GM23338 (cell line): ENCODE measurements at regions not wholly inside any gene's neighbourhood (a gene's known extent, or its start where the extent isn't known, plus 50 kb on each side); places are given as distances from the start of the nearest gene placed in this dataset.

Experiments
- ATAC-seq: fragments of 200-7000 bp; cut with Tn5 transposase; 3 replicates; pipeline ENCODE4 v1.9.1; 2020
- DNase-seq: peaks from one replicate; pipeline ENCODE4 v3.0.0-alpha.2; 2015; ENCODE audit warnings: low spot score
- H2AFZ ChIP-seq: fragments of 200-600 bp; sonication (generic); 2 replicates; pipeline ENCODE4 v1.8.0; 2016; ENCODE audit warnings: antibody characterized with exemption, mild to moderate bottlenecking, moderate library complexity
- H3F3A ChIP-seq: fragments of 200-600 bp; sonication (generic); replicated peaks from 2 replicates; pipeline ENCODE4 v1.8.0; 2017; ENCODE audit warnings: antibody characterized with exemption, mixed run types, low read depth
- H3K27ac ChIP-seq: fragments of 200-600 bp; sonication (generic); 2 replicates; pipeline ENCODE4 v1.6.1; 2016; ENCODE audit warnings: low read depth
- H3K27me3 ChIP-seq: fragments of 200-600 bp; sonication (generic); 2 replicates; pipeline ENCODE4 v1.8.0; 2016; ENCODE audit warnings: mild to moderate bottlenecking, mixed run types, moderate library complexity; ENCODE audit not compliant: insufficient read depth
- H3K36me3 ChIP-seq: fragments of 200-600 bp; sonication (generic); 2 replicates; pipeline ENCODE4 v1.8.0; 2016; ENCODE audit warnings: mild to moderate bottlenecking; ENCODE audit not compliant: insufficient read depth
- H3K4me1 ChIP-seq: fragments of 200-600 bp; sonication (generic); 2 replicates; pipeline ENCODE4 v1.8.0; 2016; ENCODE audit warnings: mild to moderate bottlenecking, moderate library complexity; ENCODE audit not compliant: insufficient read depth
- H3K4me2 ChIP-seq: fragments of 200-600 bp; sonication (generic); 2 replicates; pipeline ENCODE4 v1.7.1; 2017; ENCODE audit warnings: mixed run types
- H3K4me3 ChIP-seq: fragments of 200-600 bp; sonication (generic); 2 replicates; pipeline ENCODE4 v1.6.1; 2016; ENCODE audit warnings: mixed run types
- H3K79me2 ChIP-seq: fragments of 200-600 bp; sonication (generic); replicated peaks from 2 replicates; pipeline ENCODE4 v1.8.0; 2017; ENCODE audit warnings: mild to moderate bottlenecking; ENCODE audit not compliant: insufficient read depth
- H3K9me2 ChIP-seq: fragments of 200-600 bp; sonication (generic); 2 replicates; pipeline ENCODE4 v1.8.0; 2017; ENCODE audit not compliant: insufficient read depth
- H4K20me1 ChIP-seq: fragments of 200-600 bp; sonication (generic); replicated peaks from 2 replicates; pipeline ENCODE4 v1.8.0; 2017; ENCODE audit warnings: mild to moderate bottlenecking; ENCODE audit not compliant: insufficient read depth
- H3K27ac Mint-ChIP-seq: 2 replicates; pipeline ENCODE4 v1.8.0; 2020; ENCODE audit warnings: inconsistent platforms, mild to moderate bottlenecking, moderate library complexity, mixed read lengths
- H3K27me3 Mint-ChIP-seq: 3 replicates; pipeline ENCODE4 v1.8.0; 2022; ENCODE audit warnings: low read depth, mild to moderate bottlenecking, moderate library complexity, mixed read lengths, inconsistent platforms; ENCODE audit not compliant: insufficient read depth, poor library complexity
- H3K36me3 Mint-ChIP-seq: 3 replicates; pipeline ENCODE4 v1.8.0; 2021; ENCODE audit warnings: low read depth, mild to moderate bottlenecking, inconsistent platforms, moderate library complexity, mixed read lengths
- H3K4me1 Mint-ChIP-seq: 3 replicates; pipeline ENCODE4 v1.8.0; 2020; ENCODE audit warnings: mild to moderate bottlenecking, inconsistent platforms, mixed read lengths
- H3K4me3 Mint-ChIP-seq: 3 replicates; pipeline ENCODE4 v1.8.0; 2021; ENCODE audit warnings: moderate library complexity, mild to moderate bottlenecking, inconsistent platforms, mixed read lengths
- H3K9me3 Mint-ChIP-seq: 3 replicates; pipeline ENCODE4 v1.8.0; 2020; ENCODE audit warnings: moderate library complexity, mild to moderate bottlenecking, inconsistent platforms, mixed read lengths
- CREB1 ChIP-seq: fragments of 250-450 bp; sonication (Bioruptor Pico); IDR thresholded peaks from 2 replicates; pipeline ENCODE4 v1.5.0; 2020; ENCODE audit warnings: low read depth, mild to moderate bottlenecking, moderate library complexity
- CTCF ChIP-seq, 2 experiments: fragments of 200-600 bp in 1 of 2; sonication (generic) in 1 of 2; conservative IDR thresholded peaks; 2 replicates each; pipeline versions ENCODE4 v1.5.1 to v1.6.1; 2016 to 2017; ENCODE audit warnings: antibody characterized with exemption in 2 of 2, low read depth in 2 of 2, mild to moderate bottlenecking in 2 of 2, moderate library complexity in 1 of 2
- ETS1 ChIP-seq: IDR thresholded peaks from 2 replicates; pipeline ENCODE4 v1.6.1; 2016; ENCODE audit warnings: antibody characterized with exemption
- EZH2 ChIP-seq: fragments of 200-600 bp; sonication (generic); IDR thresholded peaks from one replicate; pipeline ENCODE4 v1.8.0; 2017; ENCODE audit warnings: antibody characterized with exemption, mild to moderate bottlenecking, low read depth; ENCODE audit not compliant: unreplicated experiment
- EZH2phosphoT487 ChIP-seq: fragments of 200-600 bp; sonication (generic); IDR thresholded peaks from one replicate; pipeline ENCODE4 v1.8.1; 2018; ENCODE audit warnings: antibody characterized with exemption; ENCODE audit not compliant: unreplicated experiment
- JUNB ChIP-seq: IDR thresholded peaks from one replicate; pipeline ENCODE4 v1.6.1; 2016; ENCODE audit warnings: antibody characterized with exemption; ENCODE audit not compliant: unreplicated experiment
- NANOG ChIP-seq: IDR thresholded peaks from 2 replicates; pipeline ENCODE4 v1.6.1; 2016; ENCODE audit warnings: antibody characterized with exemption, borderline replicate concordance
- POLR2AphosphoS5 ChIP-seq: IDR thresholded peaks from 2 replicates; pipeline ENCODE4 v1.6.1; 2016; ENCODE audit warnings: antibody characterized with exemption, low read depth
- STAT1 ChIP-seq: IDR thresholded peaks from one replicate; pipeline ENCODE4 v1.6.1; 2016; ENCODE audit warnings: antibody characterized with exemption; ENCODE audit not compliant: unreplicated experiment
- ZNF114 ChIP-seq: fragments of 250-450 bp; sonication (Bioruptor Pico); IDR thresholded peaks from 2 replicates; pipeline ENCODE4 v1.5.0; 2020; ENCODE audit warnings: mild to moderate bottlenecking, moderate library complexity
- ZNF331 ChIP-seq: fragments of 250-450 bp; sonication (Bioruptor Pico); IDR thresholded peaks from 2 replicates; pipeline ENCODE4 v1.5.0; 2020; ENCODE audit warnings: low read depth, mild to moderate bottlenecking, moderate library complexity
- ZNF462 ChIP-seq: fragments of 250-450 bp; sonication (Bioruptor Pico); IDR thresholded peaks from 2 replicates; pipeline ENCODE4 v1.5.0; 2020; ENCODE audit warnings: mild to moderate bottlenecking, moderate library complexity
- TF ChIP-seq, protein P1 (sequence below): IDR thresholded peaks from one replicate; pipeline ENCODE4 v1.6.1; 2018; ENCODE audit warnings: antibody characterized with exemption; ENCODE audit not compliant: unreplicated experiment

- no peaks in the 10 kb centered on the region for H3F3A ChIP-seq
- ATAC-seq (no peak), DNase-seq (no peak)
- no peaks in the 10 kb centered on the region for H3K79me2 ChIP-seq
- H3K27me3 ChIP-seq, result no peaks in the 10 kb centered on the region
- no peak overlapping the region for H3K27ac ChIP-seq
- TF ChIP-seq ZNF114 (CRISPR knock-in tag), result no peak
- no peak for TF ChIP-seq CREB1 (CRISPR knock-in tag)
- TF ChIP-seq, protein P1, sequence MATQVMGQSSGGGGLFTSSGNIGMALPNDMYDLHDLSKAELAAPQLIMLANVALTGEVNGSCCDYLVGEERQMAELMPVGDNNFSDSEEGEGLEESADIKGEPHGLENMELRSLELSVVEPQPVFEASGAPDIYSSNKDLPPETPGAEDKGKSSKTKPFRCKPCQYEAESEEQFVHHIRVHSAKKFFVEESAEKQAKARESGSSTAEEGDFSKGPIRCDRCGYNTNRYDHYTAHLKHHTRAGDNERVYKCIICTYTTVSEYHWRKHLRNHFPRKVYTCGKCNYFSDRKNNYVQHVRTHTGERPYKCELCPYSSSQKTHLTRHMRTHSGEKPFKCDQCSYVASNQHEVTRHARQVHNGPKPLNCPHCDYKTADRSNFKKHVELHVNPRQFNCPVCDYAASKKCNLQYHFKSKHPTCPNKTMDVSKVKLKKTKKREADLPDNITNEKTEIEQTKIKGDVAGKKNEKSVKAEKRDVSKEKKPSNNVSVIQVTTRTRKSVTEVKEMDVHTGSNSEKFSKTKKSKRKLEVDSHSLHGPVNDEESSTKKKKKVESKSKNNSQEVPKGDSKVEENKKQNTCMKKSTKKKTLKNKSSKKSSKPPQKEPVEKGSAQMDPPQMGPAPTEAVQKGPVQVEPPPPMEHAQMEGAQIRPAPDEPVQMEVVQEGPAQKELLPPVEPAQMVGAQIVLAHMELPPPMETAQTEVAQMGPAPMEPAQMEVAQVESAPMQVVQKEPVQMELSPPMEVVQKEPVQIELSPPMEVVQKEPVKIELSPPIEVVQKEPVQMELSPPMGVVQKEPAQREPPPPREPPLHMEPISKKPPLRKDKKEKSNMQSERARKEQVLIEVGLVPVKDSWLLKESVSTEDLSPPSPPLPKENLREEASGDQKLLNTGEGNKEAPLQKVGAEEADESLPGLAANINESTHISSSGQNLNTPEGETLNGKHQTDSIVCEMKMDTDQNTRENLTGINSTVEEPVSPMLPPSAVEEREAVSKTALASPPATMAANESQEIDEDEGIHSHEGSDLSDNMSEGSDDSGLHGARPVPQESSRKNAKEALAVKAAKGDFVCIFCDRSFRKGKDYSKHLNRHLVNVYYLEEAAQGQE, result no peak
- TF ChIP-seq EZH2phosphoT487, result no peak
- TF ChIP-seq STAT1, result no peak
- no peak for TF ChIP-seq NANOG
- no peak for TF ChIP-seq ZNF331
- no peak for TF ChIP-seq ETS1
- no peak for TF ChIP-seq EZH2
- no peak for TF ChIP-seq CTCF (conservative IDR thresholded peaks at IDR 0.05; ENCODE audit: low read depth in 2 of 2)
- TF ChIP-seq JUNB, result no peak
- no peak for TF ChIP-seq ZNF462 (CRISPR knock-in tag)
- TF ChIP-seq POLR2AphosphoS5, result no peak
- Mint-ChIP-seq H3K36me3 (no peaks in the 10 kb centered on the region), H3K4me3 (no peak overlapping the region), H3K9me3 (no peaks in the 10 kb centered on the region), H3K27ac (no peak overlapping the region), H3K27me3 (no peaks in the 10 kb centered on the region), H3K4me1 (no peaks in the 10 kb centered on the region)
- no peaks in the 10 kb centered on the region for H3K4me1 ChIP-seq
- no peaks in the 10 kb centered on the region for H3K36me3 ChIP-seq
- H3K4me3 ChIP-seq, result no peak overlapping the region
- no peaks in the 10 kb centered on the region for H3K9me2 ChIP-seq
- H2AFZ ChIP-seq, result no peak overlapping the region
- H3K4me2 ChIP-seq, result no peak overlapping the region
- H4K20me1 ChIP-seq, result no peaks in the 10 kb centered on the region; the same call in 1 of the 2 replicates
Observed at GRCh38 chr3:154023148-154023547, 98.0 kb upstream of the ARHGEF26 start.
